ENCODE measurements at regions not wholly inside any gene's neighbourhood (a gene's known extent, or its start where the extent isn't known, plus 50 kb on each side); places are given as distances from the start of the nearest gene placed in this dataset.

DNA sequence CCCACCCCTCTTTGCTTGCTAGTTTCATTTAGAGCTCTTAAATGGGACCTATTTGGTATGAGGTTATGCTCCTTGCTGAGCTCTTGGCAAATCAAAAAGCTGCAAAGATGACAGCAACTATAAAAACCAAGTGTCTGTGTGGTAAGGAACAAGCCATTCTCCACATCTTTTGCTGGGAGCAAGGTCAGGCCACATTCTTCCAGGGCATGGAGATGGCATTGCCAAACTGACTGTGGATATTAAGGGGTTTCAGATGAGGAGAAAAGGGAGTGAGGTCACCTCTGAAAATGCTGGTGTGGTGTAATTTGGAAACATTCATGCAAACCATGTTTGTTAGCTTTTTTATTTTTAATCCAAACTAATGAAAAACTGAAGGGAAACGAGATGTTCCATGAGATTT, 218.8 kb upstream of the IL12B start:
- TF ChIP-seq, protein P1, sequence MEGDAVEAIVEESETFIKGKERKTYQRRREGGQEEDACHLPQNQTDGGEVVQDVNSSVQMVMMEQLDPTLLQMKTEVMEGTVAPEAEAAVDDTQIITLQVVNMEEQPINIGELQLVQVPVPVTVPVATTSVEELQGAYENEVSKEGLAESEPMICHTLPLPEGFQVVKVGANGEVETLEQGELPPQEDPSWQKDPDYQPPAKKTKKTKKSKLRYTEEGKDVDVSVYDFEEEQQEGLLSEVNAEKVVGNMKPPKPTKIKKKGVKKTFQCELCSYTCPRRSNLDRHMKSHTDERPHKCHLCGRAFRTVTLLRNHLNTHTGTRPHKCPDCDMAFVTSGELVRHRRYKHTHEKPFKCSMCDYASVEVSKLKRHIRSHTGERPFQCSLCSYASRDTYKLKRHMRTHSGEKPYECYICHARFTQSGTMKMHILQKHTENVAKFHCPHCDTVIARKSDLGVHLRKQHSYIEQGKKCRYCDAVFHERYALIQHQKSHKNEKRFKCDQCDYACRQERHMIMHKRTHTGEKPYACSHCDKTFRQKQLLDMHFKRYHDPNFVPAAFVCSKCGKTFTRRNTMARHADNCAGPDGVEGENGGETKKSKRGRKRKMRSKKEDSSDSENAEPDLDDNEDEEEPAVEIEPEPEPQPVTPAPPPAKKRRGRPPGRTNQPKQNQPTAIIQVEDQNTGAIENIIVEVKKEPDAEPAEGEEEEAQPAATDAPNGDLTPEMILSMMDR (IDR thresholded peaks at IDR 0.05; ENCODE audit: low read depth, low read length, missing input control), result no peak
- no peak for TF ChIP-seq FOXA2 (IDR thresholded peaks at IDR 0.05)
- TF ChIP-seq, protein P2, sequence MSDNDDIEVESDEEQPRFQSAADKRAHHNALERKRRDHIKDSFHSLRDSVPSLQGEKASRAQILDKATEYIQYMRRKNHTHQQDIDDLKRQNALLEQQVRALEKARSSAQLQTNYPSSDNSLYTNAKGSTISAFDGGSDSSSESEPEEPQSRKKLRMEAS (IDR thresholded peaks at IDR 0.05), result no peak
